Renal cortex interstitium (tissue), 11 donors: ENCODE measurements at regions not wholly inside any gene's neighbourhood (a gene's known extent, or its start where the extent isn't known, plus 50 kb on each side); places are given as distances from the start of the nearest gene placed in this dataset.

Experiments
- DNase-seq, 11 donors: peaks; one replicate each; pipeline ENCODE4 v3.0.0-alpha.2; 2013; ENCODE audit warnings: low read depth in 9 of 11, low spot score in 4 of 11; ENCODE audit errors: extremely low read depth in 1 of 11

DNA sequence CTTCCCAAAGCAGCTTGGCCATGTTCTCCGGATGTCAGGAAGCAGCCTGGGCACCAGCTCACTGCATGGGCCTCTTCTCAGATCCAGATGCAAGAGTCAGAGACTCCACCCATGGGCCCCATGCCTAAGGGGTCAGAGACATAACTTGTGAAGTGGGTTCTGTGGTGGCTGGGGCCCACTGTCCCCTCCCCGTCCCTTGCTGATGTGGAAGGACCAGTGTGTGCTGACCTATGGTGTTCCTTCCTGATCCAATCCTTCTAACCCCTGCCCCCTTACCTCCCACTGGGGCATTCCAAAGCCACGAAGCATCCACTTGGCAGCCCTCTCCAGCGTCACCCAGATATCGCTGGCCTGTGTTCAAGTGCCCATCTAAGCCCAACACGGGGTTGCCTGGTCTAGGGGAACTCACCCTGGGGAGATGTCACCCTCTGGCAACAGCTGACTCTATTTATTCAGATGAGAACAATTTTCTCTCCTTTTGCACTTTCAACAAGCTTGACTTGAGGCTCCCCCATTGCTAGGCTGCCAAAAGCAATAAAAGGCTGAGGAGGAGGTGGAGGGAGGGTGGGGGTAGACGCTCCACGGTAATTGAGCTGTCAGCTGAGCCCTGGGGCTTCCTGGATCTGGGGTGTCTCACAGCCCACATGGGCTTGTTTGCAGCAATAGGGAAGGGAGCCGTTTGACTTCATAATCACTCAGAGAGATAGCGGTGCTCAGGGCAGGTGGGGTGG lies 158.5 kb downstream of the ADAMTS15 start:
- peak in 6 of 11 donors; percentile 40 to 70 (median 62) for DNase-seq

- DNase-seq, result no peak
Measured at GRCh38 chr11:130608287-130608686, 159.8 kb downstream of the ADAMTS15 start.

GRCh38 chr11:130609121-130610035 lies 160.9 kb downstream of the ADAMTS15 start:
- no peak for DNase-seq

DNA sequence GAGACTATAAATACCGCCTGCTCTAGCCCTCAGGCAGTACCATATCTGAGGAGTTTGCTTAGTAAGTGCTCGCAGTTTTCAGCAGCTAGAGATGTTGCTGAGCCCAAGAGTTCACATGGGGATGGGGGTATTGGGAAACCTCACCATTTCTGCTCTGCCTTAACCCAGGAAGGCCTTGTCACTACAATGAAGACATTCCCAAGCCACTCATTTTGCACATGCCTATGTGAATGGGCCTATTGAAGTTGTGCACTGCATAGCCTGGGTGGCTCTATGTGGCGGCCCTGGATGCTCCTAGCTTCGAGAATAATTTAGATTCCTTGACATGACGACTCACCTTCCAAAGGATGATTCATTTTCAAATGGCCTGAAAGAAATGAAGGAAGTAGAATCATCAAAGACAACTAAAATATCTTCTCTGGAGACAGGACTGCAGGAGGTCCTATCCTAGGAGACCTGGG lies 163.4 kb downstream of the ADAMTS15 start:
- DNase-seq, result no peak

GRCh38 chr11:130612291-130612851 lies 163.9 kb downstream of the ADAMTS15 start:
- no peak for DNase-seq

- no peak for DNase-seq
Measured at GRCh38 chr11:130613396-130613795, 165.0 kb downstream of the ADAMTS15 start.

- DNase-seq, result no peak
Measured at GRCh38 chr11:130614591-130614990, 166.1 kb downstream of the ADAMTS15 start.

- no peak for DNase-seq
Measured at GRCh38 chr11:130615561-130615960, 167.1 kb downstream of the ADAMTS15 start.

GRCh38 chr11:130616573-130616972 lies 168.1 kb downstream of the ADAMTS15 start:
- no peak for DNase-seq

GRCh38 chr11:130617001-130617400 lies 168.6 kb downstream of the ADAMTS15 start:
- DNase-seq, result no peak

DNA sequence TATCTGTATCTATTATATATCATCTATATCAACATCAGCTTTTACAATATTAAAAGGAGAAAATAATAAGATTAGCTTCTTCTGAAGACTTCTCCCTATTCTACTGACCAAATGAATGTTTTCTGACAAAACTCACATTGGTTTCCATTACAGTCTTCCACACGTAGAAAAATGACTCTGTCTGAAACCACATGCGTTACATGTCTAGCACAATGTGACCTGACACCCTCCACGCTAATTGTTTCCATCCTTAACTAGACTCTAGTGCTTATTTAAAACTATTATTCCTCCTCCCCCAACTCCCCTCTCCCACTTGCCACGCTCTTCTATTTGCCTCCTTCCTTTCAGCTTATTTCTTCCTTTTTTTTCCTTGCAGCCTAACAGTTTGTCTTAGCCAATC lies 172.1 kb downstream of the ADAMTS15 start:
- DNase-seq, result no peak

DNA sequence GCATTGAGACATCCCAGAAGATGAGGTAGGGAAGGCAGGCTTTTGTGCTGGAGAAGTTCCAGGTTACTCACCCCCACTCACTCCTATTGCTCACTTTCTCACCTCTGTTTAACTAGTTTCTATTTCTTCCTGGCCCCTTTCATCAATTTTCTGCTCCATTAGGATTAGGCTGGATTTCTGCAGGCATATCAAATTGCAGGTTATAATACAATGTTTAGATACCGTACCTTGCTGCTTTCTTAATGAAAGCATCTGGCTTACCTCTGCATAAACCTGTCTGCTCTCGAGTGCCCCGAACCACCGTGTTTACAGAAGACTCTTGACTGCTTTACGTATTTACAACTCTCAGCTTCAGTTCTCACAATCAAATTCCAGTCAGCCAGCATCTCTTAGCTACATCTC lies 173.7 kb downstream of the ADAMTS15 start:
- peak in 4 of 11 donors; percentile 36 to 74 (median 62) for DNase-seq

GRCh38 chr11:130623670-130624668 lies 175.5 kb downstream of the ADAMTS15 start:
- no peak for DNase-seq

GRCh38 chr11:130624971-130625544 lies 176.6 kb downstream of the ADAMTS15 start:
- no peak for DNase-seq

- no peak for DNase-seq
Measured at GRCh38 chr11:130625578-130626306, 177.3 kb downstream of the ADAMTS15 start.

- no peak for DNase-seq
Measured at GRCh38 chr11:130629039-130629438, 180.6 kb downstream of the ADAMTS15 start.

DNA sequence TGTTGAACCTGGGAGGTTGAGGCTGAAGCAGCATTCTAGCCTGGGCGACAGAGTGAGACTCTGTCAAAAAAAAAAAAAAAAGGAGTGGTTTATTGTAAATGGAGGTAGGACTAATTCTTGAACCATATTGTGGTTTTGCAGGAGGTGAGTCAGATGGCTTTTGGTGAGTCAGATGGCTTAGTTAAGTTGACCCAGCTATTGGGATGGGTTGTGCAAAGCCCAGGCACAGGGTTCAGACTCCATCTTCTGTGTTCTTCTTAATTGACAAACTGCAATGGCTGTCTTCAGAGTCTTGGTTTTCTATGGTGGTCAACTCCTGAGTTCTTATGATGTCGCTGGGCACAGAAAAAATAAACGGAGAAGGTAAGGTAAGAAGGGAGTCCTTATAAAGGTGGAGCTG lies 182.7 kb downstream of the ADAMTS15 start:
- no peak for DNase-seq

DNA sequence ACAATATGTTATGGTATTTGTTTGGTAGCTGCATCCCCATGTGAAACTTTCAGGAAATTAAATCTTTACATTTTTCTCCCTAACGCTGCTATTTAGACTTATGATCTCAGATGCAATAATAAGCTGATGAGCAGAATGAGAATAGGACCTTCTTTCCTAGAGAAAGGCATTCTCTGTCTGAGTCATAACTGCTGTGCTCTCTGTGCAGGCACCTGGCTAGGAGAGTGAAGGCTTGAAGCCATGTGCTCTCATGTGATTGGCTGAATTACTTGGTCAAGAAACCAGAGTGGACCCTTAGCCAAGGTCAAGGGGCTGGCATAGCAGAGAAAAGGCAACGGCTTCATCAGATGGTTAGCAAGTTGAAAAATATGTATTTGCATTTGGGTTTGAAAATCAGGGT lies 185.0 kb downstream of the ADAMTS15 start:
- DNase-seq, result no peak
